ENCODE measurements at regions not wholly inside any gene's neighbourhood (a gene's known extent, or its start where the extent isn't known, plus 50 kb on each side); places are given as distances from the start of the nearest gene placed in this dataset.

DNA sequence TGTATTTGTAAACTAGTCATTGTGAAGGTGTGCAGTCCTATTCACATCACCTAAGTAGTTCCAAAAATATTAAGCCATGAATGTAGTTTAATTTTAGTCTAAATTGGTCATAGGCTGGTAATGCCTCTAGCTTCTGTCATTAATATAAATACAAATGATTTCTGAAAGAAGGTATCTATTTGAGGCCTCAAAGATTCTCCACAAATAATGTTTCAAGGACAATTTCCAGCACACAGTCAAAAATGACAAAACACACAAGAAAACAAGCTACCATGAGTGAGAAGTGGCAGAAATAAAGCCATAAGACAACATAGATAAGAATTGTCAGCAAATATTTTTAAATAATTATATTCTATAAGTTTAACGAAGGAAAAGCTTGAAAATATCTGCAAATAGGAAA lies 66.7 kb upstream of the PDK4 start:
- DNase-seq: no peak

- DNase-seq: no peak
Measured at GRCh38 chr7:95660023-95660434, 63.7 kb upstream of the PDK4 start.

DNA sequence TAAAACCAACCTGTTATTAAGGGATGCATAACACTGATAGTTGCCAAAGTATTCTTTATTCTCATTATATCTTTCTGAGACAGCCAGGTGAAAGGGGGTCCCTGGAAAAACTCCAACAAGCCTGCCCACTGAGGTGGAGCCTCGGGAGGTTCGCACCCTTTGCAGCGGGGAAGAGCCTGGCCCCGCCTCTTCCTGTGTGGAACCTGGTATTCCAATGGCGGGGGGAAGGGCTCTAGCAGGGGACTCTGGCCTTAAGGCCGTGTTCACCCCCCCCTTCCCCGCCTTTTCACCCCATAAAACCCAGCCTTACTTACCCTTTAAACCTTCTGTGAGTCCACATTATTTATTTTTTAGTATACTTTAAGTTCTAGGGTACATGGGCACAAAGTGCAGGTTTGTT lies 62.4 kb upstream of the PDK4 start:
- peak; percentile 40 for DNase-seq

DNA sequence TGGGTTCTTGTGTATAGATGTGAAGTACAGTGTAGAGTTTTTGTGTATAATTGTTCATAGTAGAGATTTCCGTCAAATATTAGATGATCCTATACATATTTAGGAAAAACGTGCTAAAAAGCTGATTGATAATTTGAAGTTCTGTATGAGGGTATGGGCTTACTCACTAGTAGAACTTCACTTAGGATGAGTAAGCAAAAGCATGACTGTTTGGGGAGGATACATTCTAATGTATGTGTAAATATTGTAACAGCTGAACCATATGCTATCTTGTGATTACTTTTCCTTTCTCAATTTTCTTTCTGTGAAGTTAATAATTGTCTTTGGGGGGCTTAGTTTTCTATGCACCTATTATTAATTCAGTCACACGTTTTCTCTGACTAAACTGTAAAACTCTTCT lies 53.2 kb upstream of the PDK4 start:
- DNase-seq: no peak

DNA sequence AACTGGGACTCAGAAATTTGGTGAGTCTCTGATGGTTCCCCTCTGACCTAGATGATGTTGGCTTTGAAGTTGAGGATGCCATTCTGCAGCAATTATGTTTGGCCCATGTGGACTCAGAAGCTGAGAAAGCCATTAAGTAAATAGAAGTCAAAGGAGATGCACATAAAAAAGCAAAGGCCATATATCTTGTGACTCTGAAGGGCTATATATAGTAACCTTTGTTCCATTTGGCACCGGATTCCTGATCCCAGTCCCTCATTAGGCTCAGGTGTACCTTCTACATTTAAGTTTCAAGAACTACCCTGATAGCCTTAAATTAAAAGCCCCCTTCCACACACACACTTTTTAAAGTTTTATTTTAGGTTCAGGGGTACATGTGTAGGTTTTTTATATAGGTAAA lies 50.0 kb upstream of the PDK4 start:
- DNase-seq: no peak
